ENCODE measurements at regions not wholly inside any gene's neighbourhood (a gene's known extent, or its start where the extent isn't known, plus 50 kb on each side); places are given as distances from the start of the nearest gene placed in this dataset.

DNA sequence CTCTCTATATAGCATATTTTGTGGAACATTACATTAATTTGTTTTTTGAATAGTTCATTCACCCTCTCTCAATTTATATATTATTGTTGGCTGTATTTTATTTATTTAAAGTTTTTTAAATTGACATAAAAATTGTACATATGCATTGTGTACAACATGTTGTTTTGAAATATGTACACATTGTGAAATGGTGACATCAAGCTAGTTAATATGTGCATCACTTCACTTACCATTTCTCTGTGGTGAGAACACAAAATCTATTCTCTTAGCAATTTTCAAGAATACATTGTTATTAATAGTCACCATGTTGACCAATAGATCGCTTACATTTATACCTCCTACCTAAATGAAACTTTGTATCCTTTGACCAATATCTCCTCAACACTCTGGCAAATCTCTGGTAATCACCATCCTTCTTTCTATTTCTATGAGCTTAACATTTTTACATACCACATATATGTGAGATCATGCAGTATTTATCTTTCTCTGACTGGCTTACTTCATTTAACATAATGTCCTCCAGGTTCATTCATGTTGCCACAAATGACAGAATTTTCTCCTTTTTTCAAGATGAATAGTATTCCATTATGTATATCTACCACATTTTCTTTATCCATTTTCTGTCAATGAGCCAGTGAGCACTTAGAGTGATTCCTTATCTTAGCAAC lies 180.9 kb upstream of the DEPDC1 start:
- Histone ChIP-seq H3K9me3 (ENCODE audit: control insufficient read depth, insufficient read depth, low read length) (no peaks in the 10 kb centered on the region), H3K27me3 (ENCODE audit: control insufficient read depth, insufficient read depth, low read length) (no peaks in the 10 kb centered on the region), H3K4me3 (ENCODE audit: low read depth, low read length) (no peak overlapping the region), H3K27ac (ENCODE audit: low read depth, low read length) (no peak overlapping the region)
- DNase-seq (ENCODE audit: low read depth, low spot score): no peak
- TF ChIP-seq, protein P1, sequence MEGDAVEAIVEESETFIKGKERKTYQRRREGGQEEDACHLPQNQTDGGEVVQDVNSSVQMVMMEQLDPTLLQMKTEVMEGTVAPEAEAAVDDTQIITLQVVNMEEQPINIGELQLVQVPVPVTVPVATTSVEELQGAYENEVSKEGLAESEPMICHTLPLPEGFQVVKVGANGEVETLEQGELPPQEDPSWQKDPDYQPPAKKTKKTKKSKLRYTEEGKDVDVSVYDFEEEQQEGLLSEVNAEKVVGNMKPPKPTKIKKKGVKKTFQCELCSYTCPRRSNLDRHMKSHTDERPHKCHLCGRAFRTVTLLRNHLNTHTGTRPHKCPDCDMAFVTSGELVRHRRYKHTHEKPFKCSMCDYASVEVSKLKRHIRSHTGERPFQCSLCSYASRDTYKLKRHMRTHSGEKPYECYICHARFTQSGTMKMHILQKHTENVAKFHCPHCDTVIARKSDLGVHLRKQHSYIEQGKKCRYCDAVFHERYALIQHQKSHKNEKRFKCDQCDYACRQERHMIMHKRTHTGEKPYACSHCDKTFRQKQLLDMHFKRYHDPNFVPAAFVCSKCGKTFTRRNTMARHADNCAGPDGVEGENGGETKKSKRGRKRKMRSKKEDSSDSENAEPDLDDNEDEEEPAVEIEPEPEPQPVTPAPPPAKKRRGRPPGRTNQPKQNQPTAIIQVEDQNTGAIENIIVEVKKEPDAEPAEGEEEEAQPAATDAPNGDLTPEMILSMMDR (IDR thresholded peaks at IDR 0.05; ENCODE audit: low read depth, low read length): no peak
- POLR2A ChIA-PET: no interaction called here
- CTCF ChIA-PET: no interaction called here

GRCh38 chr1:68696221-68696620 lies 199.3 kb upstream of the DEPDC1 start:
- no peak overlapping the region for H3K27ac ChIP-seq (ENCODE audit: low read depth, low read length)
- H3K9me3 ChIP-seq (ENCODE audit: control insufficient read depth, insufficient read depth, low read length): no peaks in the 10 kb centered on the region
- H3K4me3 ChIP-seq (ENCODE audit: low read depth, low read length): no peak overlapping the region
- ChIA-PET CTCF (interaction anchor here (0.6 to 0.7 kb wide), 2 partner anchors 119 to 579 kb away, joined by 3 to 7 read pairs; no protein-coding TSS in a partner anchor), POLR2A (no interaction called here)
- DNase-seq (ENCODE audit: low read depth, low spot score): no peak
- TF ChIP-seq, protein P1 (IDR thresholded peaks at IDR 0.05; ENCODE audit: low read depth, low read length): no peak
- H3K27me3 ChIP-seq (ENCODE audit: control insufficient read depth, insufficient read depth, low read length): no peaks in the 10 kb centered on the region

- no peaks in the 10 kb centered on the region for H3K9me3 ChIP-seq (ENCODE audit: control insufficient read depth, insufficient read depth, low read length)
- TF ChIP-seq, protein P1 (IDR thresholded peaks at IDR 0.05; ENCODE audit: low read depth, low read length): no peak
- no peak for DNase-seq (ENCODE audit: low read depth, low spot score)
- no peaks in the 10 kb centered on the region for H3K27me3 ChIP-seq (ENCODE audit: control insufficient read depth, insufficient read depth, low read length)
- CTCF ChIA-PET: no interaction called here
- no peak overlapping the region for H3K27ac ChIP-seq (ENCODE audit: low read depth, low read length)
- POLR2A ChIA-PET: no interaction called here
- no peak overlapping the region for H3K4me3 ChIP-seq (ENCODE audit: low read depth, low read length)
Measured at GRCh38 chr1:68703921-68704354, 207.1 kb upstream of the DEPDC1 start.

GRCh38 chr1:68704800-68705443 lies 208.0 kb upstream of the DEPDC1 start:
- TF ChIP-seq, protein P1 (IDR thresholded peaks at IDR 0.05; ENCODE audit: low read depth, low read length): no peak
- no peak for DNase-seq (ENCODE audit: low read depth, low spot score)
- Histone ChIP-seq H3K9me3 (ENCODE audit: control insufficient read depth, insufficient read depth, low read length) (peaks cover 2% of the 10 kb centered on the region; the same call in 1 of the 2 replicates), H3K27me3 (ENCODE audit: control insufficient read depth, insufficient read depth, low read length) (no peaks in the 10 kb centered on the region), H3K27ac (ENCODE audit: low read depth, low read length) (no peak overlapping the region), H3K4me3 (ENCODE audit: low read depth, low read length) (no peak overlapping the region)
- CTCF ChIA-PET: no interaction called here
- POLR2A ChIA-PET: no interaction called here

GRCh38 chr1:68705466-68705865 lies 208.6 kb upstream of the DEPDC1 start:
- no peak for DNase-seq (ENCODE audit: low read depth, low spot score)
- Histone ChIP-seq H3K9me3 (ENCODE audit: control insufficient read depth, insufficient read depth, low read length) (peaks cover 3% of the 10 kb centered on the region; the same call in 1 of the 2 replicates), H3K27ac (ENCODE audit: low read depth, low read length) (no peak overlapping the region), H3K4me3 (ENCODE audit: low read depth, low read length) (no peak overlapping the region), H3K27me3 (ENCODE audit: control insufficient read depth, insufficient read depth, low read length) (no peaks in the 10 kb centered on the region)
- ChIA-PET CTCF (no interaction called here), POLR2A (no interaction called here)
- TF ChIP-seq, protein P1 (IDR thresholded peaks at IDR 0.05; ENCODE audit: low read depth, low read length): no peak
